T-helper 2 cell treated with Interferon-gamma antibody and Interleukin-4, amounts not matched to agents 5 μg/mL and 100 μg/mL, for 36 hours (primary cell): ENCODE measurements at regions not wholly inside any gene's neighbourhood (a gene's known extent, or its start where the extent isn't known, plus 50 kb on each side); places are given as distances from the start of the nearest gene placed in this dataset.

Experiments
- DNase-seq: peaks from one replicate; pipeline ENCODE4 v3.0.0; 2021; ENCODE audit warnings: low spot score
- H3K27ac Mint-ChIP-seq: one replicate; pipeline ENCODE4 v1.8.0; 2021; ENCODE audit warnings: mild to moderate bottlenecking, mixed read lengths
- H3K27me3 Mint-ChIP-seq: one replicate; pipeline ENCODE4 v1.8.0; 2021; ENCODE audit warnings: low read depth, mixed read lengths
- H3K36me3 Mint-ChIP-seq: one replicate; pipeline ENCODE4 v1.8.0; 2021; ENCODE audit warnings: low read depth, mixed read lengths
- H3K4me1 Mint-ChIP-seq: one replicate; pipeline ENCODE4 v1.8.0; 2021; ENCODE audit warnings: low read depth, mixed read lengths
- H3K4me3 Mint-ChIP-seq: one replicate; pipeline ENCODE4 v1.8.0; 2022; ENCODE audit warnings: mild to moderate bottlenecking, moderate library complexity, mixed read lengths
- H3K9me3 Mint-ChIP-seq: one replicate; pipeline ENCODE4 v1.8.0; 2021; ENCODE audit warnings: mixed read lengths

- H3K27ac Mint-ChIP-seq = no peak overlapping the region
- no peak overlapping the region for H3K4me3 Mint-ChIP-seq
- H3K27me3 Mint-ChIP-seq = no peaks in the 10 kb centered on the region
- no peaks in the 10 kb centered on the region for H3K4me1 Mint-ChIP-seq
- H3K9me3 Mint-ChIP-seq = peaks cover 17% of the 10 kb centered on the region
- no peak for DNase-seq
- H3K36me3 Mint-ChIP-seq = no peaks in the 10 kb centered on the region
Measured at GRCh38 chr3:1528621-1529020, 435.8 kb downstream of the CNTN6 start.

- H3K9me3 Mint-ChIP-seq = peaks cover 17% of the 10 kb centered on the region
- H3K27me3 Mint-ChIP-seq = no peaks in the 10 kb centered on the region
- no peaks in the 10 kb centered on the region for H3K4me1 Mint-ChIP-seq
- no peak overlapping the region for H3K4me3 Mint-ChIP-seq
- no peak overlapping the region for H3K27ac Mint-ChIP-seq
- no peaks in the 10 kb centered on the region for H3K36me3 Mint-ChIP-seq
- no peak for DNase-seq
Measured at GRCh38 chr3:1529676-1530075, 436.9 kb downstream of the CNTN6 start.

DNA sequence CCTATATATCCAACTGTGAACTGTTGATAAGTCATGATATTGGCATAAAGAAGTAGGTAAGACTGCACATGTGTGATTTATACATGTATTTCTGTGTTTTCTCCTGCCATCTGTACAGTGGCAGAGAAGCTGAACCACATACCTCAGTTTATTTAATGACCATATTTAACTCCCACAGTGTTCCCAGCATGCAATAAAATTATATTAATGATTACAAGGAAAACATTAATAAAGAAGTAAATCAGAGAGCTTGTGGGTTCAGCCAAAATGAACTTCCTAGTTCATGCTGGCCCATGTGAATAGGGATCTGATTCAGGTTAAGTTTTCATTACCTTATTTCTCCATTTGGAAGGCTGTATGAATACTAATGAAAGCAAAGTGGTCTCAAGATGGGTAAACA is 439.2 kb downstream of the CNTN6 start:
- Mint-ChIP-seq H3K27me3 (no peaks in the 10 kb centered on the region), H3K4me3 (no peak overlapping the region), H3K27ac (no peak overlapping the region), H3K4me1 (no peaks in the 10 kb centered on the region), H3K36me3 (no peaks in the 10 kb centered on the region), H3K9me3 (peaks cover 18% of the 10 kb centered on the region)
- DNase-seq = no peak

- Mint-ChIP-seq H3K4me1 (no peaks in the 10 kb centered on the region), H3K27ac (no peak overlapping the region), H3K36me3 (no peaks in the 10 kb centered on the region), H3K27me3 (no peaks in the 10 kb centered on the region), H3K9me3 (peaks cover 16% of the 10 kb centered on the region), H3K4me3 (no peak overlapping the region)
- DNase-seq = no peak
Measured at GRCh38 chr3:1532935-1533606, 440.2 kb downstream of the CNTN6 start.

- Mint-ChIP-seq H3K4me3 (no peak overlapping the region), H3K9me3 (peaks cover 15% of the 10 kb centered on the region), H3K4me1 (no peaks in the 10 kb centered on the region), H3K27me3 (no peaks in the 10 kb centered on the region), H3K27ac (no peak overlapping the region), H3K36me3 (no peaks in the 10 kb centered on the region)
- DNase-seq = no peak
Measured at GRCh38 chr3:1533763-1534162, 440.9 kb downstream of the CNTN6 start.

DNA sequence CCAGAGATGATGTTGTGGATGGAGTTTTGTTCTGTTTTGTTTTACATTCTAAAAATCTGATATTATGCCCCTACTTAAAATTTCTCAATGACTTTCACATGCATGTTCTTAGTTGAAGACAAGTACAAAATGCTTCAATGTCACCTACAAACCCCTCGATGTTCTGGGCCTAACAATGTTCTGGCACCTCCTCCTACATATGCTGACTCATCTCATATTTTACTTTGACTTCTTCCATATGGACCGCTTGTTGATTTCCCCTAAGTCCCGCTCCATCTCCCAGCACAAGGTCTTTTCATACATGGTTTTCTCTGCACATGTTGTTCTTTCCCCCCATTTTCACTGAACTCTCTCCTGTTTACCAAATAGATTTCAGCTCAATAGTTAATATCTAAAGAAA is 441.4 kb downstream of the CNTN6 start:
- no peaks in the 10 kb centered on the region for H3K4me1 Mint-ChIP-seq
- DNase-seq = no peak
- no peak overlapping the region for H3K27ac Mint-ChIP-seq
- H3K36me3 Mint-ChIP-seq = no peaks in the 10 kb centered on the region
- peaks cover 15% of the 10 kb centered on the region for H3K9me3 Mint-ChIP-seq
- H3K4me3 Mint-ChIP-seq = no peak overlapping the region
- H3K27me3 Mint-ChIP-seq = no peaks in the 10 kb centered on the region

- no peak for DNase-seq
- no peaks in the 10 kb centered on the region for H3K4me1 Mint-ChIP-seq
- H3K9me3 Mint-ChIP-seq = peaks cover 11% of the 10 kb centered on the region
- H3K36me3 Mint-ChIP-seq = no peaks in the 10 kb centered on the region
- H3K4me3 Mint-ChIP-seq = no peak overlapping the region
- H3K27ac Mint-ChIP-seq = no peak overlapping the region
- no peaks in the 10 kb centered on the region for H3K27me3 Mint-ChIP-seq
Measured at GRCh38 chr3:1535361-1535760, 442.5 kb downstream of the CNTN6 start.

- Mint-ChIP-seq H3K4me3 (no peak overlapping the region), H3K36me3 (no peaks in the 10 kb centered on the region), H3K9me3 (peaks cover 5% of the 10 kb centered on the region), H3K27ac (no peak overlapping the region), H3K4me1 (no peaks in the 10 kb centered on the region), H3K27me3 (no peaks in the 10 kb centered on the region)
- no peak for DNase-seq
Measured at GRCh38 chr3:1540686-1541085, 447.9 kb downstream of the CNTN6 start.

GRCh38 chr3:1551741-1552140 is 458.9 kb downstream of the CNTN6 start:
- DNase-seq = no peak
- Mint-ChIP-seq H3K4me3 (no peak overlapping the region), H3K27ac (no peak overlapping the region), H3K27me3 (no peaks in the 10 kb centered on the region), H3K36me3 (no peaks in the 10 kb centered on the region), H3K4me1 (no peaks in the 10 kb centered on the region), H3K9me3 (no peaks in the 10 kb centered on the region)

- Mint-ChIP-seq H3K9me3 (no peaks in the 10 kb centered on the region), H3K4me3 (no peak overlapping the region), H3K4me1 (no peaks in the 10 kb centered on the region), H3K27ac (no peak overlapping the region), H3K27me3 (no peaks in the 10 kb centered on the region), H3K36me3 (no peaks in the 10 kb centered on the region)
- DNase-seq = no peak
Measured at GRCh38 chr3:1552831-1553230, 460.0 kb downstream of the CNTN6 start.

- Mint-ChIP-seq H3K27me3 (no peaks in the 10 kb centered on the region), H3K4me3 (no peak overlapping the region), H3K9me3 (peaks cover 30% of the 10 kb centered on the region), H3K27ac (no peak overlapping the region), H3K4me1 (no peaks in the 10 kb centered on the region), H3K36me3 (no peaks in the 10 kb centered on the region)
- DNase-seq = no peak
Measured at GRCh38 chr3:1561427-1561826, 468.6 kb downstream of the CNTN6 start.

DNA sequence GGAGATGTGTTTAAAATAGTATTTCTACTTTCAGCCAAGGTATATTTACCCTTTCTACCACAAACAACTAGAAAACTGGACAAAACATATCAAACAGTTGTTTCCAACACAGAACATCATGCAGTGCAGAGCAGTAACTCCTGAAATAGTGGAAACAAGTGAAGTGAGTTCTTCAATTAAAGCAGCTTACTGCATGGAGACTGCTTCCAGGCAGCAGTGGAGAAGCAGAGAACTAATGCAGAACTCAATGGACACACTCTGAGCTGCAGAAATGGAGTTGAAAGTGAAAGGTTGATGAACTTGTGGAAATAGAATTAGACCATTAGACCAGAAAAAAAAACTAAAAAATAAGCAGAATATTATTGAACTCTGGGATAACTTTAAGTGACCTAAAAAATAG is 478.9 kb downstream of the CNTN6 start:
- DNase-seq = no peak
- Mint-ChIP-seq H3K4me3 (no peak overlapping the region), H3K27me3 (no peaks in the 10 kb centered on the region), H3K36me3 (no peaks in the 10 kb centered on the region), H3K4me1 (no peaks in the 10 kb centered on the region), H3K9me3 (peaks cover 21% of the 10 kb centered on the region), H3K27ac (no peak overlapping the region)

DNA sequence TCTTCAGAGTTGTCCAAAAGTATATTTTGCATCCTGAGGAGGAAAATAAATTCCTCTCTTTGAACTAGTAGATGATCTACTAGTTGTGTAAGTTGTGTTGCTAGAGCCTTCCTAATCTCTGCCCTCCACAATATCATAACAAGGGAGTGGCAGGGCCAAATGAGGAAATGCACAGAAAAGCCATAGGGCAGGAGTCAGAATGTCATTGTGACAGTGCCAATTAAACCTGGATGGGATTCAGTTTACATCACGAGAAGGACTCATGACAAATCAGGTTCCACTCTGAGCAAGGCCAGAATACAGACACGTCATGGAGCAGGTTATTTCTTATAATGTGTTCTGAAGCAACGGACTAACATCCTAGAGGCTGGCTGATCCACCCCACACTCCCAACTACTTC is 483.2 kb downstream of the CNTN6 start:
- Mint-ChIP-seq H3K9me3 (peaks cover 5% of the 10 kb centered on the region), H3K27ac (no peak overlapping the region), H3K36me3 (no peaks in the 10 kb centered on the region), H3K27me3 (no peaks in the 10 kb centered on the region), H3K4me3 (no peak overlapping the region), H3K4me1 (no peaks in the 10 kb centered on the region)
- no peak for DNase-seq

GRCh38 chr3:1578124-1578806 is 485.4 kb downstream of the CNTN6 start:
- no peak overlapping the region for H3K4me3 Mint-ChIP-seq
- DNase-seq = no peak
- H3K9me3 Mint-ChIP-seq = peaks cover 5% of the 10 kb centered on the region
- H3K27me3 Mint-ChIP-seq = no peaks in the 10 kb centered on the region
- no peaks in the 10 kb centered on the region for H3K4me1 Mint-ChIP-seq
- H3K36me3 Mint-ChIP-seq = no peaks in the 10 kb centered on the region
- H3K27ac Mint-ChIP-seq = no peak overlapping the region

GRCh38 chr3:1583044-1583443 is 490.2 kb downstream of the CNTN6 start:
- H3K36me3 Mint-ChIP-seq = no peaks in the 10 kb centered on the region
- peaks cover 5% of the 10 kb centered on the region for H3K9me3 Mint-ChIP-seq
- H3K4me3 Mint-ChIP-seq = no peak overlapping the region
- no peak overlapping the region for H3K27ac Mint-ChIP-seq
- H3K4me1 Mint-ChIP-seq = no peaks in the 10 kb centered on the region
- DNase-seq = no peak
- H3K27me3 Mint-ChIP-seq = no peaks in the 10 kb centered on the region
